GM19023 (cell line): ENCODE measurements at regions not wholly inside any gene's neighbourhood (a gene's known extent, or its start where the extent isn't known, plus 50 kb on each side); places are given as distances from the start of the nearest gene placed in this dataset.
"Not testable (repeated sequence)": the region's sequence is repeated elsewhere in the genome, so short reads cannot be mapped to it uniquely, and the experiment has no call there.

Experiments used
- ATAC-seq: cut with Tn5 transposase; IDR thresholded peaks from one replicate; pipeline ENCODE4 v1.9.1; 2021; ENCODE audit warnings: mild to moderate bottlenecking, moderate library complexity; ENCODE audit not compliant: unreplicated experiment

DNA sequence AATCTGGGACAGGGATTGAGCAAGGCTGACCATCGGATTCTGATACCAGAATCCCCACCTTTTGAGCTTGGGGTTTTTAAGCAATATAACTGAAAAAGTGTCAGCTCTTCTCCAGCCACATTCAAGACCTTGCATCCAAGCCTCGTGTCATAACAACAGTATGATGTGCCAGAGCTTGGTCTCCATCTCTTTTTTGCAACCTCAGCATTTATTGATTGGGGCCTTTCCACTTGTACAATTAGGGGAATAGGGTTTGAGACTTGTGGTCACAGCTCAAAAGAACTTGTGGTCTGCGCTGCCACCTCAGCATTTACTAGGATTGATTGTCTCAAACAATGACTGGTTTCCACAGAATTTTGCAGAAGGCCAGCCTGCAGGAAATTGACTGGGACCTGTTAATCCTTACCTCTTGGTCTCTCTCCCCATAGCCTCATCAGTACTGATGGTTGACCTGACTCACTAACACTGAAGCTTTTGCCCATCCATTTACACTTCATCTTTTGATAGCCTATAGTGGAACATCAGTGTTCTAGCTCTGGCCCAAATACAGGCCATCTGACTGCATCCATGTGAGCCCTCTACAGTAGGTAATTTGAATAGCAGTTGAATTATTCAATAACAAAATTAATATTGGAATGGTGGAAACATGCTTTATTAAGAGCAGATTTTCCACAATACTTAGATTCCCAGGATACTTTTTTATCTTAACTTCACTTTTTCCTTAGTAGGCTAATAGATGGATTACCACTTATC lies 381.6 kb upstream of the PRR16 start:
- no peak for ATAC-seq

GRCh38 chr5:120083851-120084542 lies 380.1 kb upstream of the PRR16 start:
- ATAC-seq: no peak

DNA sequence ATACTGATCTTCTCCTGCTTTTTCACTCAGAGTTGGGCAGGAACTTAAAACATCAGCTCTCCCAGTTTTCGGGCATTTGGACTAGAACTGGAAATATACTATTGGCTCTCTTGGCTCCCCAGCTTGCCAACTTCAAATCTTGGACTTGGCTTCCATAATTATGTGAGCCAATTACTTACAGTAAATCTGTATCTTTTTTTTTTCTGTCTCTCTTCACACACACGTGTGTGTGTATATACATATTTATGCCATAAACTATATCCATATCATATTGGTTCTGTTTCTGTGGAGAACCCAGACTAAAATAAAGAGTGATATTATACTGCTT lies 379.6 kb upstream of the PRR16 start:
- no peak for ATAC-seq

GRCh38 chr5:120086081-120086480 lies 378.0 kb upstream of the PRR16 start:
- no peak for ATAC-seq

- no peak for ATAC-seq
These were observed 375.7 kb upstream of the PRR16 start for GRCh38 chr5:120088412-120088811.

- ATAC-seq: no peak
These were observed 375.3 kb upstream of the PRR16 start for GRCh38 chr5:120088836-120089235.

DNA sequence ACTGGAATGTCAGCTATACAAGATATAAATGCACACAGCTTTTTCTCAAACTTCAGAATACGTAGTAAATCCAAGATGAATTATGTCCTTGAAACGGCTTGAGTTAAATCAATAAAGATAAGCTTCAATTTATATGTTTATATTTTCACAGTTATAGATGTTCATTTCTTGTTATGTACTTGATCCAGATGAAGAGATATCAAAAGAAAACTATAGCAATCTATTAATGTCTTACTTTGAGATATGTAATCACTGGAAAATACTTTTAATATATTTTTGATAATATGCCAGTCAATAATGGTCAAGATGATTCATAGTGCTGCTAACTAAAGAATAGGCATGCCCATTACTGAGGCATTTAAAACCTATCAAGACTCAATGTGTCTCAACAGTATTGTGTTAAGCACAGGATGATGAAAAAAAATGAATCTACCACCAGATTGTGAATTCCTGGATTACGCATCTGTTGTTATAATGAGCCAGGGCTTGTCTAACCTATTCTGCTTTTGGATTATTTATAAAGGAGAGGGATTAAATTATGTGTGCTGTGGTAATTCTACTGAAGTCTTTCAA lies 372.6 kb upstream of the PRR16 start:
- ATAC-seq: no peak

- no peak for ATAC-seq
These were observed 371.5 kb upstream of the PRR16 start for GRCh38 chr5:120092649-120093048.

DNA sequence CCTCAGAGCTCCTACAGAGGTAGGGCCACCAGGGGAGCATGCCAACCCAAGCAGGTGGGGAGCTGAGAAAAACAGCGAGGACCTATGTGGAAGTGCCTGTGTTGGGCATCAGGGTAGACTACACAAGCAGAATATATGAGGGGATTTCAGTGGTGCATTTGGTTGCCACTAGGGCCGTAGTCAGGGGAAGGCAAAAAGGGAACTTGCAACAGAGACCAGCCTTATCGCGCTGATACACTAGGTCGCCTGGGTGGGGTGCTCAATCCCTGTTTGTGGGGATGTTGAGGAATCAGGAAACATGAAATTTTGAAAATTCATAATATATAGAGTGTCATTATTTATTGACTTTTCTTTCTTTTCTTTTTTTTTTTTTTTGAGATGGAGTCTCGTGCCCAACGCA lies 370.9 kb upstream of the PRR16 start:
- ATAC-seq: no peak

- ATAC-seq: no peak
These were observed 367.7 kb upstream of the PRR16 start for GRCh38 chr5:120096413-120096812.

- ATAC-seq: no peak
These were observed 365.7 kb upstream of the PRR16 start for GRCh38 chr5:120098426-120098825.

DNA sequence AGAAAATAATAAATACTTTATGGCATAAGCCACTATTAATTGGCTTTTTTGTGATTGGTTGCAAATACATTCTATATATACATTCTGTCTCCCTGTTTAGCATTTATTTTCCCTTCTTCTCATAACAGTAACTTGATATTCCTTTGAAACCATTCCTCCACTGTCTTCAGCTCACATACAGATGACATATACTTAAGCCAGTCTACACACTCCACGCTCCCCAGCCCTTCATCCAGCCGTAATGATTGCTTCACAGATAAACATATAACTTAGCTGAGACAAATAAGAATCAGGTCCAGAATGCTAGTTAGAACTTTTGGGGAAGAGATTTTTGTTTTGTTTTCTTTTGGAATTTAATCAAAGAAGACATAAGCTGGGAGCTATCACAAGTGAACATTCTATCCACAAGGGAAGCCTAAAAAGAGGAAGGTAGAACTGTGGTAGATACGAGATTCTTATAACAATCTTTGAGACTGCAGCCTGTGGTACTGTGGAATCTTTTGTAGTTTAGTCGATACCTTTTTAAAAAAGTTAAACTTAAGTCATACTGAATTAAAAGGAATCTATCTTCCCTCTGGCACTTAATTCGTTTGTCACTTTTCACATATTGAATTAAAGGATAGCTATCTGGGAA lies 365.1 kb upstream of the PRR16 start:
- ATAC-seq: no peak

DNA sequence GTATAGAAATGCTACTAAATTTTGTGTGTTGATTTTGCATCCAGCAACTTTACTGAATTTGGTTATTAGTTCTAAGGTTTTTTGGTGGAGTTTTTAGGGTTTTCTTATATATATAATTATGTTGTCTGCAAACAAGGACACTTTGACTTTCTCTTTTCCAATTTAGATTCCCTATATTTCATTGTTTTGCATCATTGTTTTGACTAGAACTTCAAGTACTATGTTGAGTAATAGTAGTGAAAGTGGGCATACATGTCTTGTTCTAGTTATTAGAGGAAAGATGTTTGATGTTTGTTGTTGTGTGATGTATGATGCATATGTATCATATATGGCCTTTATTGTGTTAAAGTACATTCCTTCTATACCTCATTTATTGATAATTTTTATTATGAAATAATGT lies 362.3 kb upstream of the PRR16 start:
- ATAC-seq: no peak

- ATAC-seq: no peak
These were observed 360.6 kb upstream of the PRR16 start for GRCh38 chr5:120103495-120103894.

DNA sequence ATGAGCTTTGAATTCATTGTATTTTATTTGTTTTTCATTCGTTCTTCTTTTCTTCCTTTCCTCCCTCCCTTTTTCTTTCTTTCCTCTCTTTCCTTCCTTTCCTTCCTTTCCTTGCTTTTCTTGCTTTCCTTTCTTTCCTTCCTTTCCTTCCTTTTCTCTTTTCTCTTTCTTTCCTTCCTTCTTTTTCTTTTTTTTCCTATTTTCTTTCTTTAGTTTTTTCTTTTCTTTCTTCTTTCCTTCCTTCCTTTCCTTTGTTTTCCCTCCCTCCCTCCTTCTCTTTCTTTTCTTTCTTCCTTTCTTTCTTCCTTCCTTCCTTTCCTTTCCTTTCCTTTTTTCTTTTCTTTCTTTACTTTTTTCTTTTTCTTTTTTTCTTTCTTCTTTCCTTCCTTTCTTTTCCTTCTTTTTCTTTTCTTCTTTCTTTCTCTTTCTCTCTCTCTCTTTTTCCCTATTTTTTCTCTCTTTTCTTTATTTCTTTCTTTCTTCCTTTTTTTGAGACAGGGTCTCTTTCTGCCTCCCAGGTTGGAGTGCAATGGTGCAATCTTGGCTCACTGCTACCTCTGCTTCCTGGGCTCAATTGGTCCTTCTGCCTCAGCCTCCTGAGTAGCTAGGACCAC lies 357.1 kb upstream of the PRR16 start:
- ATAC-seq: no peak

- no peak for ATAC-seq
These were observed 355.4 kb upstream of the PRR16 start for GRCh38 chr5:120108586-120109248.

DNA sequence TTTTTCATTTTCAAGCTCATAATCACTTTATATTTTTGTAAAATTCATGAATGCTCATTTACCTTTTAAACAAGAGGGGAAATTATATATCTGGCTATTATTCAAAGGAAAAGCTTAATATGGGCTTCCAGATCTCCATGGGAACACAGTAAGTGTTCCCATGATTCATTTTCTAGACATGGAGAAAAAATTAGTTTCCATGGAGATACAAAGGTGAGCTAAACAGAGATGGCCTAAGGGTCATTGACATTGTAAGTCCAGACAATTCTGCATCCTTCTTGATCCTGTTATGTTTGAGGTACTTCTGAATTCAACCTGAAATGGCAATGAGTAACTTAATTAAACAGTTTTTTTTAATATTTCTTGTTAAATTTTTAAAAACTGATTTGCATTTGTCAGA lies 341.4 kb upstream of the PRR16 start:
- no peak for ATAC-seq

GRCh38 chr5:120124031-120124430 lies 340.1 kb upstream of the PRR16 start:
- no peak for ATAC-seq

- no peak for ATAC-seq
These were observed 339.1 kb upstream of the PRR16 start for GRCh38 chr5:120124961-120125360.

DNA sequence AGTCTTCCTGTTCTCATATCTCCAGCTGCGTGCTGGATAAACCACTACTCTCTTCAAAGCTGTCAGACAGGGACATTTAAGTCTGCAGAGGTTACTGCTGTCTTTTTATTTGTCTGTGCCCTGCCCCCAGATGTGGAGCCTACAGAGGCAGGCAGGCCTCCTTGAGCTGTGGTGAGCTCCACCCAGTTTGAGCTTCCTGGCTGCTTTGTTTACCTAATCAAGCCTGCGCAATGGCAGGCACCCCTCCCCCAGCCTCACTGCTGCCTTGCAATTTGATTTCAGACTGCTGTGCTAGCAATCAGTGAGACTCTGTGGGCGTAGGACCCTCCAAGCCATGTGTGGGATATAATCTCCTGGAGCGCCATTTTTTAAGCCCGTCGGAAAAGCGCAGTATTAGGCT lies 331.8 kb upstream of the PRR16 start:
- not testable (repeated sequence) for ATAC-seq

DNA sequence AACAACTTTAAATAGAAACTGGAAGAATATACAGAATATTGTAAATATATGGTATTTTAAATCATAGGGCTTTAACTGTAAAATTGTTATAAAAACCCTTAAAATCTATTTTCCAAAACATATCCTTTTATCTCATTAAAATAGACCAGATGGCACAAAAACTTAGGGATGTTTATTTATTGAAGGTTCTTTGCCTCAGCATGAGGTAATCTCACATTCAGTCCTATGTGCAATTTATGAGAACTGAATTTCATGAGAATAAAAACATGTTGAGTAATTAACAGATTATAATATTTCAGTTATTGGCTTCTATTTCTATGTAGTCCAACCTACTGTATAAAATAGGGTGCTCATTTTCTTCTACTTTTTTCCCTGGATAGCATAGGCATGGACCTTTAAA lies 329.2 kb upstream of the PRR16 start:
- no peak for ATAC-seq
